Choroid plexus epithelial cell (primary cell): ENCODE measurements at regions not wholly inside any gene's neighbourhood (a gene's known extent, or its start where the extent isn't known, plus 50 kb on each side); places are given as distances from the start of the nearest gene placed in this dataset.

Experiments used
- DNase-seq: peaks from one replicate; pipeline ENCODE4 v3.0.0-alpha.2; 2010; ENCODE audit warnings: low read depth
- H3K4me3 ChIP-seq: 2 replicates; pipeline ENCODE4 v1.5.1; 2011; ENCODE audit warnings: low read depth, mild to moderate bottlenecking, control low read depth, low read length, moderate library complexity
- TF ChIP-seq, protein P1 (sequence below): conservative IDR thresholded peaks from 2 replicates; pipeline ENCODE4 v1.5.1; 2011; ENCODE audit warnings: low read depth, mild to moderate bottlenecking, control low read depth, inconsistent platforms, low read length, moderate library complexity

DNA sequence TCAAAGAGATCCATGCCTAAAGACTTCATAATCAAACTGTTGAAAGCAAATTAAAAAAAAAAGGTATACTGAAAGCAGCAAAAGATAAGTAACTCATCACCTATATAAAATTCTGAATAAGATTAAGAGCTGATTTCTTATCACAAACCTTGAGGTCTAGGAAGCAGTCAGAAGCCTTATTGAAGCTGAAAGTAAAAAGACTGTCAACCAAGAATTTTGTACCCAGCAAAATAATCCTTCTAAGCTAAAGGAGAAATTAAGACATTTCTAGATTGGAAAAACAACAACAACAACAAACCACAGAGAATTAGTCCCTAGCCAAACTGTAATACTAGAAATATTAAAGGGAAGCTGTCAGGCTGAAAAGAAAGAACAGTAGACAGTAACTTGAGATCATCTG is 622.9 kb downstream of the PCDH7 start:
- H3K4me3 ChIP-seq: no peak overlapping the region
- TF ChIP-seq, protein P1, sequence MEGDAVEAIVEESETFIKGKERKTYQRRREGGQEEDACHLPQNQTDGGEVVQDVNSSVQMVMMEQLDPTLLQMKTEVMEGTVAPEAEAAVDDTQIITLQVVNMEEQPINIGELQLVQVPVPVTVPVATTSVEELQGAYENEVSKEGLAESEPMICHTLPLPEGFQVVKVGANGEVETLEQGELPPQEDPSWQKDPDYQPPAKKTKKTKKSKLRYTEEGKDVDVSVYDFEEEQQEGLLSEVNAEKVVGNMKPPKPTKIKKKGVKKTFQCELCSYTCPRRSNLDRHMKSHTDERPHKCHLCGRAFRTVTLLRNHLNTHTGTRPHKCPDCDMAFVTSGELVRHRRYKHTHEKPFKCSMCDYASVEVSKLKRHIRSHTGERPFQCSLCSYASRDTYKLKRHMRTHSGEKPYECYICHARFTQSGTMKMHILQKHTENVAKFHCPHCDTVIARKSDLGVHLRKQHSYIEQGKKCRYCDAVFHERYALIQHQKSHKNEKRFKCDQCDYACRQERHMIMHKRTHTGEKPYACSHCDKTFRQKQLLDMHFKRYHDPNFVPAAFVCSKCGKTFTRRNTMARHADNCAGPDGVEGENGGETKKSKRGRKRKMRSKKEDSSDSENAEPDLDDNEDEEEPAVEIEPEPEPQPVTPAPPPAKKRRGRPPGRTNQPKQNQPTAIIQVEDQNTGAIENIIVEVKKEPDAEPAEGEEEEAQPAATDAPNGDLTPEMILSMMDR: no peak
- DNase-seq: peak; percentile 1

DNA sequence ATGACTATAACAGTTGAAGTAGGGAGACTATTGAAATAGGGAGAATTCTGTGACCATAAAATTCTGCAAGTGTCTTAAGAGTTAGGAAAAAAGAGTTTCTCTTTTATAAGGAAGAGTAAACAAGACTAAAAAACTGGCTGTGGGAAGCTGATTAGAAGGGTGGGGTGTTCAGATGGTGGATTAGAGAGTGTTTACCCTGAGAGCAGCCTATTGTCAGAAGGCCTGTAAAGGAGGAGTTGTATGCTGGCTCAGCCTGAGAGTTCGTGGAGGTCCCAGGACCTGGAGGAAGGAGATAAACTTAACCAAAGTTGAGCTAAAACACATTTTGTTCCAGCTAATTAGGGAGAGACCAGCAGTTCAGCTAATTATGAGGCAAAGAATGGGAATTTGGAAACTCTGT is 629.7 kb downstream of the PCDH7 start:
- H3K4me3 ChIP-seq: no peak overlapping the region
- TF ChIP-seq, protein P1: no peak
- no peak for DNase-seq

DNA sequence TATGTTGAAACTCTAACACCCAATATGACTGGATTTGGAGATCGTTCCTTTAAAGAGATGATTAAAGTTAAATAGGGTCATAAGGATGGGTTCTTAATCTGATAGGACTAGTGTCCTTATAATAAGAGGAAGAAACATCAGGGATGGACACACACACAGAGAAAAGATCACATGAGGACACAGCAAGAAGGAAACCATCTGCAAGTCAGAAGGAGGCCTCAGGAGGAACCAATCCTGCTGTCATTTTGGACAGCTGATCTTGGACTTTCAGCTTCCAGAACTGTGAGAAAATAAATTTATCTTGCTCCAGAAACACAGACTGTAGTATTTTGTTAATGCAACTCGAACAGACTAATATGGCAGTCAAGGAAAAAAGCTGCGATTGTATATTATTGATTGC is 631.5 kb downstream of the PCDH7 start:
- no peak for DNase-seq
- H3K4me3 ChIP-seq: no peak overlapping the region
- TF ChIP-seq, protein P1: no peak

- TF ChIP-seq, protein P1: no peak
- no peak overlapping the region for H3K4me3 ChIP-seq
- no peak for DNase-seq
Measured at GRCh38 chr4:31356839-31357238, 636.7 kb downstream of the PCDH7 start.

DNA sequence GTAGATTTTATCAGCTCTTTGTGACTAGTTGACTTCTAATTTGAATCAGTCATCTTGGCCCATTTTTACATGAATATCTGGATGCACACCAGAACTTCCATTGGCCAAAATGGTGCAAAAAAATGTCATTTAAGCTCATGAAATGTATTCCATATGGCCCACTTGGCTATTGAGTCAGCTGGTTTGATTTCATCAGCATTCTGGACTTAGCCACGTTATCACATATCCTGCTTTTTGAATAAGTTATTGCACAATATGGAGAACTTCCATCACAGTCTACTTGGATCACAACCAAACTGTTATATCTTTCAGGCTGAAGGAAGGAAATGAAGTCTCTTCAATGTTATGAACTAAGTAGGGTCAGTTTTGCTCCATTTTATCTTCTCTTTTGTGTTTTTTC is 640.6 kb downstream of the PCDH7 start:
- TF ChIP-seq, protein P1: no peak
- DNase-seq: peak; percentile 90
- H3K4me3 ChIP-seq: no peak overlapping the region

- DNase-seq: peak; percentile 19
- TF ChIP-seq, protein P1: no peak
- H3K4me3 ChIP-seq: no peak overlapping the region
Measured at GRCh38 chr4:31362756-31363155, 642.6 kb downstream of the PCDH7 start.

DNA sequence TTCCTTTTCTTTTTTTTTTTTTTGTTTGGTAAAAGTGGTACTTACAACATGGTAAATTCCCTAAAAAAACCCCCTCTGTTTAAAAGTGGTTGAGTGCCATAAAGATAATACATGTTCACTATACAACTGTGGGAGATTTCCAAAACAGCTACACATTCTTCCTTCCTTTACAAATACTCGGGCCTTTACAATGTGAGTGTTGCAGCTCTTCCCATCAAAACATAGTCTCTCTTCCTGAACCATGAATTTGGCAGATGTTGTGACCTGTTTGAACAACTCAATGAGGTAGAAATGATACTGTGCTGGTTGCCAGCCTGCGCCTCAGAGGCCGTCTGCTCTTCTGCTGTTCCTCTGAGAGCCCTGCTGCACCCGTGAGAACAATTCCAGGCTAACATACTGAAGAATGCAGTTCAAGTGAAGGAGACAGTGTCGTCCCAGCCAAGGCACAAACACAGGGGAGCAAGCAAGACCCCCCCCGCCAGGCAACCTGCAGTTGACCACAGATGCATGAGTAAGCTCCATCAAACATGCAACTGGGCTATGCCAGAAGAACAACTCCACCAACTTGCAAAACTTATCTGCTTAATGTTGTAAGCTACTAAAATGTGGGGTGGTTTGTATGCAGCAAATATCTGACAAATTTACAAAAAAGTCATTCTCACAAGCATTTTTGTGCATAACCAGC is 645.0 kb downstream of the PCDH7 start:
- peak; percentile 2 for DNase-seq
- no peak overlapping the region for H3K4me3 ChIP-seq
- TF ChIP-seq, protein P1: no peak
